B cell (primary cell): ENCODE measurements at regions not wholly inside any gene's neighbourhood (a gene's known extent, or its start where the extent isn't known, plus 50 kb on each side); places are given as distances from the start of the nearest gene placed in this dataset.

ENCODE experiments used
- ATAC-seq: fragments of 200-7000 bp; cut with Tn5 transposase; one replicate; pipeline ENCODE4 v1.10.0; 2021; ENCODE audit warnings: low read depth, mild to moderate bottlenecking, moderate number of reproducible peaks, moderate library complexity
- CTCF ChIA-PET: fragments of 350-600 bp; sonication (Branson Sonifier 250); formaldehyde crosslinking; loops from one replicate; lab custom pipeline; 2021; ENCODE audit warnings: antibody characterized with exemption, inconsistent platforms; lab: Charles Lee
- POLR2A ChIA-PET: fragments of 350-600 bp; sonication (Branson Sonifier 250); formaldehyde crosslinking; loops from one replicate; lab custom pipeline; 2021; ENCODE audit warnings: antibody characterized with exemption; lab: Charles Lee
- DNase-seq: peaks from one replicate; pipeline ENCODE4 v3.0.0; 2013
- H2AFZ ChIP-seq: 2 replicates; pipeline ENCODE4 v1.6.1; 2012; ENCODE audit warnings: mild to moderate bottlenecking, low read depth, low read length; ENCODE audit not compliant: insufficient read depth, poor library complexity, severe bottlenecking
- H3K27ac ChIP-seq, 2 donors: 1 replicate in 1 of 2; 2 replicates in 1 of 2; pipeline ENCODE4 v1.5.1; 2012 to 2013; ENCODE audit warnings: low read length in 2 of 2, mild to moderate bottlenecking in 2 of 2, moderate library complexity in 1 of 2
- H3K27me3 ChIP-seq, 4 experiments: fragments of 200-600 bp in 1 of 4; sonication (generic) in 1 of 4; replicated peaks in 1 of 4; 1 replicate in 2 of 4; 2 replicates in 2 of 4; pipeline versions ENCODE4 v1.6.1 to v1.7.0; 2013 to 2016; ENCODE audit warnings: low read length in 3 of 4, mild to moderate bottlenecking in 2 of 4, mixed read lengths in 1 of 4, moderate library complexity in 1 of 4; ENCODE audit not compliant: insufficient read depth in 4 of 4, control insufficient read depth in 3 of 4; ENCODE audit errors: control extremely low read depth in 1 of 4
- H3K36me3 ChIP-seq, 2 experiments: replicated peaks in 1 of 2; 1 replicate in 1 of 2; 2 replicates in 1 of 2; pipeline versions ENCODE4 v1.6.1 to v1.7.1; 2013; ENCODE audit warnings: low read length in 1 of 2; ENCODE audit not compliant: insufficient read depth in 2 of 2, control insufficient read depth in 1 of 2; ENCODE audit errors: control extremely low read depth in 1 of 2, extremely low read depth in 1 of 2
- H3K4me1 ChIP-seq, 2 donors: fragments of 200-600 bp in 1 of 2; sonication (generic) in 1 of 2; 1 replicate in 1 of 2; 2 replicates in 1 of 2; pipeline versions ENCODE4 v1.5.1 to v1.6.1; 2013 to 2017; ENCODE audit warnings: low read length in 2 of 2; ENCODE audit not compliant: control insufficient read depth in 2 of 2, insufficient read depth in 2 of 2
- H3K4me2 ChIP-seq: replicated peaks from 2 replicates; pipeline ENCODE3; 2012; ENCODE audit warnings: mild to moderate bottlenecking, low read depth, low read length; ENCODE audit not compliant: poor library complexity, severe bottlenecking
- H3K4me3 ChIP-seq, 5 experiments: fragments of 200-600 bp in 1 of 5; sonication (generic) in 1 of 5; 1 replicate in 3 of 5; 2 replicates in 2 of 5; pipeline versions ENCODE4 v1.5.1 to v1.7.0; 2011 to 2016; ENCODE audit warnings: low read length in 4 of 5, mild to moderate bottlenecking in 4 of 5, low read depth in 2 of 5, control low read depth in 1 of 5, moderate library complexity in 1 of 5; ENCODE audit not compliant: insufficient read depth in 1 of 5; ENCODE audit errors: control extremely low read depth in 1 of 5, extremely low read depth in 1 of 5
- H3K79me2 ChIP-seq: fragments of 200-600 bp; sonication (generic); one replicate; pipeline ENCODE4 v1.6.0; 2016; ENCODE audit warnings: low read length; ENCODE audit not compliant: control insufficient read depth, insufficient read depth
- H3K9ac ChIP-seq: fragments of 200-600 bp; sonication (generic); 2 replicates; pipeline ENCODE4 v1.6.1; 2017; ENCODE audit warnings: mild to moderate bottlenecking, low read length, moderate library complexity
- H3K9me3 ChIP-seq, 3 donors: one replicate each; pipeline versions ENCODE4 v1.6.1 to v1.7.1; 2013; ENCODE audit warnings: low read length in 2 of 3; ENCODE audit not compliant: control insufficient read depth in 2 of 3, insufficient read depth in 1 of 3; ENCODE audit errors: control extremely low read depth in 1 of 3
- H4K20me1 ChIP-seq: 2 replicates; pipeline ENCODE4 v1.6.0; 2012; ENCODE audit warnings: mild to moderate bottlenecking, low read length; ENCODE audit not compliant: insufficient read depth, control insufficient read depth, poor library complexity, severe bottlenecking
- H3K27ac Mint-ChIP-seq: one replicate; pipeline ENCODE4 v1.8.0; 2021; ENCODE audit warnings: mixed read lengths
- H3K27me3 Mint-ChIP-seq: one replicate; pipeline ENCODE4 v1.8.0; 2021; ENCODE audit warnings: mixed read lengths
- H3K4me1 Mint-ChIP-seq: one replicate; pipeline ENCODE4 v1.8.0; 2021; ENCODE audit warnings: mixed read lengths
- H3K4me3 Mint-ChIP-seq: one replicate; pipeline ENCODE4 v1.8.0; 2021; ENCODE audit warnings: mixed read lengths
- H3K9me3 Mint-ChIP-seq: one replicate; pipeline ENCODE4 v1.8.0; 2022; ENCODE audit warnings: mixed read lengths; ENCODE audit not compliant: insufficient read depth
- EZH2 ChIP-seq: IDR thresholded peaks from 2 replicates; pipeline ENCODE4 v1.6.1; 2012; ENCODE audit warnings: borderline replicate concordance, low read depth, mild to moderate bottlenecking, moderate library complexity, low read length; ENCODE audit not compliant: insufficient read depth, poor library complexity, severe bottlenecking
- WGBS: methylation state at CpG from one replicate; pipeline ENCODE4 v1.1.5; 2013; ENCODE audit warnings: missing lambda C conversion rate; ENCODE audit not compliant: insufficient coverage; 5-methylcytosine and 5-hydroxymethylcytosine counted together
- intact Hi-C: fragments of 100-400 bp; cut with micrococcal nuclease; formaldehyde crosslinking; loops from one replicate; pipeline ENCODE4 v1.10.0; 2022
- TF ChIP-seq, protein P1 (sequence below): fragments of 200-600 bp; IDR thresholded peaks from one replicate; pipeline ENCODE4 v1.8.0; 2022; ENCODE audit warnings: antibody characterized with exemption, mild to moderate bottlenecking

DNA sequence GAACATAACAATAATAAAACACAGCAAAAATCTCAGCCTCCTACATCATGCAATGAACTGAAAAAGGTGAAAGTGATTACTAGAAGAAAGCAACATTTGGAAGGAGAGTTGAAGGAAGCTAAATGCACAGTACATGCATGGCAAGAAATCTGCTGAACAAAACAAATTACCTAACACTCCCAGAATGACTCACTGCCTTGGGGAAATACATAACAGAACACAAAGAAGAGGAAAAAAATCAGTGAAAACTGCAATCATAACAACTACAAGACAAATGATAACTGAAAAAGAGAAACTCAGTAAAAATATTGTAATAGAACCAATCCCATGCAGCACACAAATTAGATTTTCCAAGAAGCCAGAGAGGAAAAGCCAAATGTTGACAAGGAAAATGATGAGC, 1513.2 kb downstream of the ARAP2 start:
- Mint-ChIP-seq H3K4me1 (no peaks in the 10 kb centered on the region), H3K27me3 (no peaks in the 10 kb centered on the region), H3K27ac (no peak overlapping the region), H3K9me3 (no peaks in the 10 kb centered on the region), H3K4me3 (no peak overlapping the region)
- Histone ChIP-seq H4K20me1 (no peaks in the 10 kb centered on the region), H3K27ac (no peak overlapping the region), H3K4me1 (no peaks in the 10 kb centered on the region), H3K4me3 (no peak overlapping the region), H2AFZ (no peak overlapping the region), H3K36me3 (no peaks in the 10 kb centered on the region), H3K27me3 (no peaks in the 10 kb centered on the region), H3K9ac (no peak overlapping the region), H3K79me2 (no peaks in the 10 kb centered on the region), H3K4me2 (no peak overlapping the region), H3K9me3 (no peaks in the 10 kb centered on the region)
- DNase-seq (no peak), ATAC-seq (no peak)
- CTCF ChIA-PET = no interaction called here
- TF ChIP-seq, protein P1, sequence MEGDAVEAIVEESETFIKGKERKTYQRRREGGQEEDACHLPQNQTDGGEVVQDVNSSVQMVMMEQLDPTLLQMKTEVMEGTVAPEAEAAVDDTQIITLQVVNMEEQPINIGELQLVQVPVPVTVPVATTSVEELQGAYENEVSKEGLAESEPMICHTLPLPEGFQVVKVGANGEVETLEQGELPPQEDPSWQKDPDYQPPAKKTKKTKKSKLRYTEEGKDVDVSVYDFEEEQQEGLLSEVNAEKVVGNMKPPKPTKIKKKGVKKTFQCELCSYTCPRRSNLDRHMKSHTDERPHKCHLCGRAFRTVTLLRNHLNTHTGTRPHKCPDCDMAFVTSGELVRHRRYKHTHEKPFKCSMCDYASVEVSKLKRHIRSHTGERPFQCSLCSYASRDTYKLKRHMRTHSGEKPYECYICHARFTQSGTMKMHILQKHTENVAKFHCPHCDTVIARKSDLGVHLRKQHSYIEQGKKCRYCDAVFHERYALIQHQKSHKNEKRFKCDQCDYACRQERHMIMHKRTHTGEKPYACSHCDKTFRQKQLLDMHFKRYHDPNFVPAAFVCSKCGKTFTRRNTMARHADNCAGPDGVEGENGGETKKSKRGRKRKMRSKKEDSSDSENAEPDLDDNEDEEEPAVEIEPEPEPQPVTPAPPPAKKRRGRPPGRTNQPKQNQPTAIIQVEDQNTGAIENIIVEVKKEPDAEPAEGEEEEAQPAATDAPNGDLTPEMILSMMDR = no peak
- TF ChIP-seq EZH2 = no peak
- POLR2A ChIA-PET = no interaction called here
- intact Hi-C loops = no loop called here

DNA sequence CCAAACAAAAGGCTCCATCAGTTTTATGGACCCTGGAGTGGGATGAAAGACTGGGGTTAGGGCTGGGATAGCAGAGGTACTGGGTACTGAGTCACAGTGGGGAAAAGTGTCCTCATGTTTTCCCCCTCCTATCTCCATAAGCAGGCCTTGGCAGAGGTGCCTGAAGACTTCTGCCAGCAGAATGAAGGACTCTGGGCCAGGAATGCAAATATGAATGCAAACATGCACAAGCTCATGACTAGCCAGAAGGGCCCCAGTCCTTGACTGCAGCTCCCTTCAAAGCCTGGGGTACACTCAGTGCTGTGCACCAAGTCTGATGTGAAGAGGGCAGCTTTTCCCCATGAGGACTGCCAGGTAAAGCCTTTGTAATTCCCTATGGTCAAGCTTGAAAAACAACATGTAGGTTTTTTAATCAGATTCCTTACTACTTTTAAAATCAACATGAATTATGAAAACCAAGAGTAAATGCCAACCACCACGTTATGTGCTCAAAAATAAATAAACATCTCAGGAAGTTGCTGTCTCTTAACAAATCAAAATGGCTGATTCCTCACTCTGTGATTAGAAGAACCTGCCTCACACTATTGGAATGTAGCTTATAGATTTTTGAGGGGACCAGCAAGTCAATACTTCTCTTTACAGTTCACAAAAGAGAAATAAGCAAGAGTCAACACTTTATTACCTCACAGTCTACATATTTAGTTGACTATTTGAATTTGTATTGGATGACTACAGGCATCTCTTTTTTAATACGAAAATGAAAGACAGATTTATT, 1512.0 kb downstream of the ARAP2 start:
- WGBS = no CpG with 5 or more reads among the region's 2 CpGs
- no peak overlapping the region for H3K4me2 ChIP-seq
- no peaks in the 10 kb centered on the region for H3K4me1 Mint-ChIP-seq
- DNase-seq = no peak
- ATAC-seq = no peak
- no peaks in the 10 kb centered on the region for H3K9me3 Mint-ChIP-seq
- H3K27me3 Mint-ChIP-seq = no peaks in the 10 kb centered on the region
- H3K4me3 Mint-ChIP-seq = no peak overlapping the region
- H3K27me3 ChIP-seq = no peaks in the 10 kb centered on the region
- no peaks in the 10 kb centered on the region for H4K20me1 ChIP-seq
- H3K9ac ChIP-seq = no peak overlapping the region
- intact Hi-C loops = no loop called here
- no peaks in the 10 kb centered on the region for H3K9me3 ChIP-seq
- no peaks in the 10 kb centered on the region for H3K79me2 ChIP-seq
- ChIA-PET POLR2A (no interaction called here), CTCF (no interaction called here)
- no peak overlapping the region for H3K27ac ChIP-seq
- H3K4me1 ChIP-seq = no peaks in the 10 kb centered on the region
- no peak overlapping the region for H2AFZ ChIP-seq
- no peak for TF ChIP-seq EZH2
- TF ChIP-seq, protein P1 = no peak
- H3K36me3 ChIP-seq = no peaks in the 10 kb centered on the region
- no peak overlapping the region for H3K4me3 ChIP-seq
- H3K27ac Mint-ChIP-seq = no peak overlapping the region
